ENCODE measurements at regions not wholly inside any gene's neighbourhood (a gene's known extent, or its start where the extent isn't known, plus 50 kb on each side); places are given as distances from the start of the nearest gene placed in this dataset.
A peak's percentile ranks its signal among the peaks of the same experiment; 100 is the strongest.

DNA sequence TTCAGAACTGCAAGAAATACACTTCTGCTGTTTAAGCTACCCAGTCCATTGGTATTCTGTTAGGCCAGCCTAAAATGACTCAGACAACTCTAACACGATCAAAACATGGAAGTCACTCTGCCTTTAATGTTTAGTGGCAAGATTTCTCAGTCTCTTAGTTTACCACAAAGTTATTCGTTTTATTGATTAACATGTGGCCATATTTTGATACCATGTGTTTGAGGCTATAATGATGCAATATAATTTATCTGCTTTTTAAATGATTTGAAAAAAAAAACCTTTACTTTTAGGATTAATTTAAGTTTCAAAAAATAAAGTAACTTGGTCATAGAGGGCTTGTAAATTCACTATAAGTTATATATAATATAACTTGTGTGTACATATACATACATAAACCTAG lies 223.4 kb downstream of the SPRY2 start:
- Histone ChIP-seq H3K56ac (ENCODE audit: extremely low read depth, insufficient read depth, low read length) (no peak overlapping the region), H3K27ac (ENCODE audit: insufficient read depth, low read length) (no peak overlapping the region), H3K27me3 (ENCODE audit: control insufficient read depth, insufficient read depth, low read length) (no peaks in the 10 kb centered on the region), H3K4ac (ENCODE audit: low read depth, low read length) (no peak overlapping the region), H3K79me1 (ENCODE audit: low read depth in 1 of 2, low read length in 2 of 2) (no peaks in the 10 kb centered on the region), H3K4me3 (ENCODE audit: insufficient read depth, low read depth, low read length) (no peak overlapping the region), H4K5ac (ENCODE audit: low read depth, low read length) (no peak overlapping the region), H3K9ac (ENCODE audit: low read depth, low read length) (no peak overlapping the region), H4K91ac (ENCODE audit: insufficient read depth, low read depth, low read length) (no peak overlapping the region), H2BK5ac (ENCODE audit: low read depth, low read length, poor library complexity, severe bottlenecking) (no peak overlapping the region), H3K18ac (ENCODE audit: low read depth, low read length) (no peak overlapping the region), H3K23ac (ENCODE audit: low read depth, low read length) (no peak overlapping the region), H2BK20ac (ENCODE audit: low read depth, low read length) (no peak overlapping the region), H4K8ac (ENCODE audit: low read depth in 2 of 2, low read length in 2 of 2) (no peak overlapping the region), H3K4me2 (ENCODE audit: low read depth, low read length) (no peak overlapping the region), H3K36me3 (ENCODE audit: control insufficient read depth, insufficient read depth, low read length) (no peaks in the 10 kb centered on the region), H4K20me1 (ENCODE audit: insufficient read depth, low read length) (no peaks in the 10 kb centered on the region), H2BK15ac (ENCODE audit: low read depth, low read length) (no peak overlapping the region), H2AK5ac (ENCODE audit: low read depth, low read length) (no peak overlapping the region), H2BK120ac (ENCODE audit: low read depth, low read length) (no peak overlapping the region), H2AFZ (replicated peaks; ENCODE audit: low read length, poor library complexity) (no peak overlapping the region), H2AK9ac (replicated peaks; ENCODE audit: low read depth, low read length, poor library complexity) (no peak overlapping the region), H3K9me3 (ENCODE audit: control insufficient read depth, insufficient read depth, low read length) (no peaks in the 10 kb centered on the region), H3K4me1 (ENCODE audit: control insufficient read depth, insufficient read depth, low read length) (no peaks in the 10 kb centered on the region), H3K14ac (replicated peaks; ENCODE audit: low read depth, low read length) (no peak overlapping the region; the same call in 1 of the 2 replicates), H3K9me1 (ENCODE audit: insufficient read depth, low read length) (no peaks in the 10 kb centered on the region)
- no TSS peak for BruUV-seq (replicated peaks)
- ATAC-seq (ENCODE audit: low read depth) = no peak
- intact Hi-C loops (cut with micrococcal nuclease) (no loop called here), dilution Hi-C loops (cut with HindIII; ENCODE audit: low sequenced_read_pairs, unreplicated experiment) (no loop called here), in situ Hi-C loops (cut with MboI; ENCODE audit: low sequenced_read_pairs) (no loop called here)
- no peak for DNase-seq
- no CpG with 5 or more reads among the region's 2 CpGs for WGBS, 2 experiments (ENCODE audit: extremely low coverage in 2 of 2, insufficient read length in 1 of 2)
- CTCF ChIA-PET = interaction anchor here (1.0 kb wide), 1 partner anchor 9 kb away, joined by 3 read pairs; no protein-coding TSS in a partner anchor
- TF ChIP-seq POLR2A (IDR thresholded peaks at IDR 0.05; ENCODE audit: low read depth, low read length) (no peak), RAD21 (IDR thresholded peaks at IDR 0.05; ENCODE audit: low read length) (no peak), CEBPB (IDR thresholded peaks at IDR 0.05; ENCODE audit: low read depth, low read length) (0 out of 2 replicates have a peak, but pooled peaks have one; percentile 3), SMC3 (IDR thresholded peaks at IDR 0.05; ENCODE audit: low read depth, low read length) (no peak)
- POLR2A ChIA-PET (ENCODE audit: unreplicated experiment) = no interaction called here

Measured in IMR-90 (cell line).